Activated T-cell treated with anti-CD3 and anti-CD28 coated beads for 4 hours (primary cell): ENCODE measurements at regions not wholly inside any gene's neighbourhood (a gene's known extent, or its start where the extent isn't known, plus 50 kb on each side); places are given as distances from the start of the nearest gene placed in this dataset.
"Not testable (repeated sequence)": the region's sequence is repeated elsewhere in the genome, so short reads cannot be mapped to it uniquely, and the experiment has no call there.

Source experiments
- DNase-seq: peaks from one replicate; pipeline ENCODE4 v3.0.0-alpha.2; 2020

DNA sequence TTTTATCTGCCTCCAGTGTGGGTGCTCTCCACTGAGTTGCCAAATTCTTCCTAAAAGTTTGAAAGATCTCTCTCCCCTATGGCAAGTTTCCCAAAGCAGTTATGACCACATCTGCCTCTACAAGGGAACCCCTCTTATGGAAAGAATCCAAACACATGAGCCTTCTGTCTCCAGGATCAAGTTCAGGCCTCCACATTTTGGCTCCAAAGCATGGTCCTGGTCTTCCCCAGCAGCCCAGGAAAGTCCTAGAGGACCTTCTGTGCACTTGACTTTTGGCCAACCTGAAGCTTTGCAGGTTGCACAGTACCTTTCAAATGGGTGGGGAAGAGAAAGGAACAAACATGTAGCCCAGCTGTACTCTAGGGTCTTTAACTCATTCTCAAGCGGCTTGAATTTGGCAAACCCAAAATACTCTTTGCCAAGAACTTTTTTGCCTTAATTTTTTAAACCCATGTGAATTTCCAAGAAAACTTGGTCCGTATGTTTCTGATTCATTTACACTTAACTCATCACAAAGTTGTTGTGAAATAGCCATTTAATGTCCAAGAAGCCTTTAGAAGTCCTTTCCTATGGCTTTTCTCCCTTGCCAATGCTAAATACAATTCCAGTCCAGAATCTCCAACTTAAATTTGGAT lies 240.1 kb upstream of the TBX18 start:
- no peak for DNase-seq

DNA sequence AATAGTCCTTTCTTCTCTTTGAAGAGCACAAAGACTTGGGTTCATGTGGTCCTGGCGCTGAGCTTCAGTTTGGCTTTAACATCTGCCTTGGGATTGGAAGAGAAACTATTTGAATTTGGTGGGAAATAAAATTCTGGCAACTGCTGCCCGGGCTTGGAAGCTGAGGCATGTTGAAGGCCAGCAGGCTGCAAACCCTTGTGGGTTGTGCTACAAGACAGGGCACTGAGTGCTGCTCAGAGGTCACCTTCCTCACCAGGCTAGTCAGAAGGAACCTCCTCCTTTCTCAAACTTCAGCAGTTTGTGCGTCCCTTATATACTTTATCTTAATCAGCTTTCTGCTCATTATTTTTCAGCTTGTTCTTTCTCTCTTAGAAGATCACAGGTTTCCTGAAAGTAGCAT lies 238.4 kb upstream of the TBX18 start:
- DNase-seq = no peak

- no peak for DNase-seq
Measured at GRCh38 chr6:85000001-85000400, 235.6 kb upstream of the TBX18 start.

GRCh38 chr6:84998223-84998622 lies 233.8 kb upstream of the TBX18 start:
- no peak for DNase-seq

GRCh38 chr6:84988766-84989165 lies 224.4 kb upstream of the TBX18 start:
- DNase-seq = not testable (repeated sequence)

DNA sequence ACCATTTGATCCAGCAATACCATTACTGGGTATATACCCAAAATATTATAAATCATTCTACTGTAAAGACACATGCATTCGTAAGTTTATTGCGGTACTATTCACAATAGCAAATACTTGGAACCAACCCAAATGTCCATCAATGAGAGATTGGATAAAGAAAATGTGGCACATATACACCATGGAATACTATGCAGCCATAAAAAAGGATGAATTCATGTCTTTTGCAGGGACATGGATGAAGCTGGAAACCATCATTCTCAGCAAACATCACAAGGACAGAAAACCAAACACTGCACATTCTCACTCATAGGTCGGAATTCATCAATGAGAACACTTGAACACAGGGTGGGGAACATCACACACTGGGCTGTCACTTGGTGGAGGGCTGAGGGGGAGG lies 221.1 kb upstream of the TBX18 start:
- not testable (repeated sequence) for DNase-seq

- no peak for DNase-seq
Measured at GRCh38 chr6:84979541-84979940, 215.1 kb upstream of the TBX18 start.

GRCh38 chr6:84977363-84977705 lies 212.9 kb upstream of the TBX18 start:
- DNase-seq = no peak

DNA sequence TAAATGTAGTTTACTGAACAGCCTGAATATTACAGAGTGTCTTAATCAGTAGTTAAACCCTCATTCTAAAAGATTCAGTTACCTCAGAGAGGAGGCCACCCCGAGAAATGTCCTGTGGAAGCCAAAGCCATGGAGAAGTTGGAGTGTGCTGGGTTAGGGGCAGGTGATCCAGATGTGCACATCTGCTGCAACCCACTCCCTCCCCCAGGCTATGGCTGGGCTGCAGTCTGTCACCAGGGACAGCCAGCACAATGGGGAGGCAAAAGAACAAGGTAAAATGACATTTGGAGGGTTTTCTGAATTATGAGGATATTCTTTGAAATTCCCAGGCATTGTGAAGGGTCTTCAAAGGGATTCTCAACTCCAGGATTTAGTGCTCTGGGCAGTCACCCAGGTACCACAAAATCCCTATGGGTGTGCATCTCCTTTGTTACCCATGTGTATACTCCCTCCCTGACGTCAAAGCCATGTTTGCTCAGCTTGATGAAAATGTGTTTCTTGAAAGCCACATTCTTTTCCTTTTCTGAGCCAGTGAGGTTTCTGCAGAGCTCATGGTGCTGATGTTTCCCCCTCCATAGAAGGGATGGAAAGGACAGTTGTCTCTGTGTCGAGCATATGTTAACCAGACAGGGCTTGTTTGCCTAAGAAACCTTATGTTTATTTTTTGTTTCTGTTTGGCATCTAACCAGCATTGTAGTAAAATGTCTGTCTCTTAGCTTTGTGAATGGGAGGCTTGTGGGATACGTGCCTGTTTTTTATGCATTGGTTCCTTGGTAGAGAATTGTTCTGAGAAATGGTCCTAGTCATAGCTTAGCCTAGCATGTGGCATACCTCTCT lies 212.3 kb upstream of the TBX18 start:
- DNase-seq = no peak

- no peak for DNase-seq
Measured at GRCh38 chr6:84975316-84975715, 210.9 kb upstream of the TBX18 start.

- DNase-seq = no peak
Measured at GRCh38 chr6:84973606-84974005, 209.2 kb upstream of the TBX18 start.

GRCh38 chr6:84967965-84968364 lies 203.6 kb upstream of the TBX18 start:
- no peak for DNase-seq

- DNase-seq = no peak
Measured at GRCh38 chr6:84967389-84967788, 203.0 kb upstream of the TBX18 start.

DNA sequence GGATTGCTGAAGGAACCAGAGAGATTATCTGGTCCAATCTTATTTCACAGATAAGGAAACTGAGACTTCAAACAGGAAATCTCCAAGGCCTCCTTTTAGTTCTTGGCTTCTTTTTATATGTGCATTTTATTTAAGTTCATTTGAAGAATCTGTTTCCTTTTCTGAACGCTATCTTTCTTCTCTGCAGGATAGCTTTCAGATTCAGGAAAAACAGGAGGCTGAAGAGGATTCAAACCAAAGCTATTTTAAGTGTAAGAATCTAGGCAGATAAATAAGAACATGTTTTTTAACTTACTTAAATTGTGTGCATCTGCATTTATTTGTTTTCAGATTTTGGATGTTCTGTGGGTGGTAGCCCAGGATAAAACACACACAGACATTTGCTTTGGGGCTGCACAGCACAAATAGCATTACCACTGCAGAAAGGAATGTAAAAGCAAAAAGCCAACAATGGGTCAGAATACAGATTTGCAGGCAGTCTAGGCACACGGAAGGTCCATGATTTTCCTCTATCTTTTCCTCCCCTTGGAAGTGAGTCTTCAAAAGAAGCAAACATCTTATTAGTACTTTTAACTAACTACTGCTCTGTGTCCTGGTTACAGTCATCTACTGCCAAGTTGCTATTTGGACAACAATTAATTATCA lies 188.8 kb upstream of the TBX18 start:
- no peak for DNase-seq

GRCh38 chr6:84944926-84945325 lies 180.5 kb upstream of the TBX18 start:
- not testable (repeated sequence) for DNase-seq

- no peak for DNase-seq
Measured at GRCh38 chr6:84943905-84944304, 179.5 kb upstream of the TBX18 start.

GRCh38 chr6:84941609-84942008 lies 177.2 kb upstream of the TBX18 start:
- DNase-seq = not testable (repeated sequence)

GRCh38 chr6:84929212-84929611 lies 164.8 kb upstream of the TBX18 start:
- no peak for DNase-seq

DNA sequence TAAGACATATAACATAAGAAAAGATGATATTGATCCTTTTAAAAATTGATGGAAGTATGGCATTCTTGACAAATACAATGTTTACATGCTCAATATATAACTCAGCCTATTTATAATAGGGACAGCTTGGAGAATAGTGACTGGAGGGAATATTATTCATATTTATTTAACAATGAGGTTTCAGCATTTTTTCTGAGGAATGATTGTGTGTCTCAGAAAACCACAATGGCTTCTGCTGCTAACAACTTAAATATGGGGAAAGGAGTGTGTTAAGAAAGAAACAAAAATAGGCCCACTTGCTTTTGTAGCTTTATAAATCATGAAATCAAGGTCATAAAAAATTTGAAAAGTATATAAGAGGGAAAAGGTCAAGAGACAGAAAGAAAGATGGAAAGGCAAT lies 163.2 kb upstream of the TBX18 start:
- DNase-seq = no peak

- DNase-seq = no peak
Measured at GRCh38 chr6:84926189-84927155, 162.1 kb upstream of the TBX18 start.

GRCh38 chr6:84921891-84922290 lies 157.5 kb upstream of the TBX18 start:
- DNase-seq = no peak

DNA sequence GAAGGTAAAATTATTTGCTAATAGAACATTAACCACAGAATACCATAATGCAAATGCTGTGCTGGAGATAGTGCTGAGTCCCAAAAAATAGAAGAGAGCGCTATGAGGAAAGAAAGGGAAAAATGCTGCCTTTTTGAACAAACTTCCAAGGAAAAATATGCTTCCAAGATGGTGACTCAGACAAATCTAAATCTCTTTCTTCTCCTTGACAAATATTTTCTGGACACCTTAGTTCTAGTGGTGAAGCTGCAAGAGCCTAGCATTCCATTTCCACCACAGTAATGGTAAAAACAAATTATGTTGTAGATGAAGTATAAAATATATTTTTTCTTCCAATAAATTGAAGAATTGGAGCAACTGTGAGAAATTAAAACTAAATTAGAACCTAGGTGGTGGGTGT lies 155.6 kb upstream of the TBX18 start:
- no peak for DNase-seq

- no peak for DNase-seq
Measured at GRCh38 chr6:84916704-84917103, 152.3 kb upstream of the TBX18 start.
